ENCODE measurements at regions not wholly inside any gene's neighbourhood (a gene's known extent, or its start where the extent isn't known, plus 50 kb on each side); places are given as distances from the start of the nearest gene placed in this dataset.

DNA sequence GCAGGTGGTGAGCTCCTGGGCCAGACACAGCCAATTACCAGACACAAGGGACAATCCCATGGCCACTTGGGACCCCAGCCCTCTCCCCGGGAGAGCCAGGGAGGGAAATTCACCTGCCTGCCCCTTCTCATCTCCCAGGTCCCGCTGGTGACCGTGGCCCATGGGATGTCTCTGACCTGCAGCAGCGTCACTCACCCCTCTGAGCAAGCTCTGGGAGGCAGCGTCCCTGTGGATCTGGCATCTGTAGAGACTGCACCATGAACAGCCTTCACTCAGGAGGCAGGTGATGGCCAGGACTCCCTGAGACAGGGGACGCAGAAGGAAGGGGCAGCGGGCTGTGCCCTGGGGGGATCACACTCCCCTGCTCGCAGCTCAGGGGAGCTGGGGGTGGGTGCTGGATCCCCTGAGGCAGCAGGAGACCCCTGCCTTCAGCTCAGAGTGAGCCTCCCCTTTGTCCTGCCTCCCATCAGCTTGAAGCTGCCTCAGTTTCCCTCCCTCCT, 90.8 kb downstream of the FOXL3 start:
- Histone ChIP-seq H3K4me3 (replicated peaks; ENCODE audit: insufficient read depth, low read length) (no peak overlapping the region), H3K27ac (replicated peaks) (no peak overlapping the region), H3K27me3 (ENCODE audit: insufficient read depth, poor library complexity, severe bottlenecking) (peaks cover 27% of the 10 kb centered on the region)
- TF ChIP-seq, protein P1, sequence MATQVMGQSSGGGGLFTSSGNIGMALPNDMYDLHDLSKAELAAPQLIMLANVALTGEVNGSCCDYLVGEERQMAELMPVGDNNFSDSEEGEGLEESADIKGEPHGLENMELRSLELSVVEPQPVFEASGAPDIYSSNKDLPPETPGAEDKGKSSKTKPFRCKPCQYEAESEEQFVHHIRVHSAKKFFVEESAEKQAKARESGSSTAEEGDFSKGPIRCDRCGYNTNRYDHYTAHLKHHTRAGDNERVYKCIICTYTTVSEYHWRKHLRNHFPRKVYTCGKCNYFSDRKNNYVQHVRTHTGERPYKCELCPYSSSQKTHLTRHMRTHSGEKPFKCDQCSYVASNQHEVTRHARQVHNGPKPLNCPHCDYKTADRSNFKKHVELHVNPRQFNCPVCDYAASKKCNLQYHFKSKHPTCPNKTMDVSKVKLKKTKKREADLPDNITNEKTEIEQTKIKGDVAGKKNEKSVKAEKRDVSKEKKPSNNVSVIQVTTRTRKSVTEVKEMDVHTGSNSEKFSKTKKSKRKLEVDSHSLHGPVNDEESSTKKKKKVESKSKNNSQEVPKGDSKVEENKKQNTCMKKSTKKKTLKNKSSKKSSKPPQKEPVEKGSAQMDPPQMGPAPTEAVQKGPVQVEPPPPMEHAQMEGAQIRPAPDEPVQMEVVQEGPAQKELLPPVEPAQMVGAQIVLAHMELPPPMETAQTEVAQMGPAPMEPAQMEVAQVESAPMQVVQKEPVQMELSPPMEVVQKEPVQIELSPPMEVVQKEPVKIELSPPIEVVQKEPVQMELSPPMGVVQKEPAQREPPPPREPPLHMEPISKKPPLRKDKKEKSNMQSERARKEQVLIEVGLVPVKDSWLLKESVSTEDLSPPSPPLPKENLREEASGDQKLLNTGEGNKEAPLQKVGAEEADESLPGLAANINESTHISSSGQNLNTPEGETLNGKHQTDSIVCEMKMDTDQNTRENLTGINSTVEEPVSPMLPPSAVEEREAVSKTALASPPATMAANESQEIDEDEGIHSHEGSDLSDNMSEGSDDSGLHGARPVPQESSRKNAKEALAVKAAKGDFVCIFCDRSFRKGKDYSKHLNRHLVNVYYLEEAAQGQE (IDR thresholded peaks at IDR 0.05; ENCODE audit: insufficient replicate concordance, low read depth) = no peak
- TF ChIP-seq GABPA (IDR thresholded peaks at IDR 0.05; ENCODE audit: low read depth) (no peak), POLR2AphosphoS5 (IDR thresholded peaks at IDR 0.05; ENCODE audit: low read depth) (no peak), CTCF (IDR thresholded peaks at IDR 0.05; ENCODE audit: insufficient read depth, low read length) (no peak), SPI1 (IDR thresholded peaks at IDR 0.05; ENCODE audit: borderline replicate concordance, low read depth) (no peak)
- DNase-seq (ENCODE audit: low read depth in 1 of 2, low spot score in 1 of 2) = no peak

DNA sequence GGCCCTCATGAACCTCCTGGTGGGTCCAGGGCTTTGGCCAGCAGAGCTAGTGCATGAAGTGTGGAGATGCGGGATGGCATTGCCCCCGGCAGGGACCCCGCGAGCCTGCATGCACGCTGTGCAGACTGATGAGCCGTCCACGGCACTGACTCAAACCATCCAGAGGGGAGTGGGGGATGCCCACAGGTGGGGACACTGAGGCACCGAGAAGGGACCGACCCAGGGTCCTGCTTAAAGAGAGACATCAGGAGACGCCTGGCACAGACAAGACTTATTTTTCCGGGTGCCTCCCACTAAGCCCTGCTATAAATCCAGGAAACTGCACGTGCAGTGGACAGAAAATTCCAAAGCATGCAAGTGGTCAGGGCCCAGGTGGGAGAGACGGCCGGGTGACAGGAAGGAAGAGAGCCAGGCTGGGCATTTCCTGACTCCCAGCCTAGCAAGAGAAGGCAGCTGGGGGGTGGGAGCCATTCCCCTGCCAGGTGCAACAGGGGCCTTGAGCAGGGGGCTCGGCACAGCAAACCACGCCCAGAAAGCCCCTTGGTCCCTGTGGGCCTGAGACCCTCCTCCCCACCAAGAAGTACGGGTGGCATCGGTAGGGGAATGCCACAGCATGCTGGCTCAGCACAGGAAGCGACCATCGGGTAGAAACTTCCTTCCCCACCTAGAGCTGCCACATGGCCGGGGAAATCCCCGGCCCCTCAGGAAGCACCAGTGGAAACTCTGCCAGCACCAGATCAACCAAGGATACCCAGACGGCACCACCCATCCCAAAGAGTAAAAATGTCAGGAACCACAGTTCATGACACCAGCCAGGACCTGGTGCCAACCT, 91.5 kb downstream of the FOXL3 start:
- peaks cover 20% of the 10 kb centered on the region for H3K27me3 ChIP-seq (ENCODE audit: insufficient read depth, poor library complexity, severe bottlenecking)
- TF ChIP-seq POLR2AphosphoS5 (IDR thresholded peaks at IDR 0.05; ENCODE audit: low read depth) (no peak), CTCF (IDR thresholded peaks at IDR 0.05; ENCODE audit: insufficient read depth, low read length) (no peak)
- TF ChIP-seq, protein P1 (IDR thresholded peaks at IDR 0.05; ENCODE audit: insufficient replicate concordance, low read depth) = no peak
- no peak overlapping the region for H3K4me3 ChIP-seq (replicated peaks; ENCODE audit: insufficient read depth, low read length)
- no peak for DNase-seq (ENCODE audit: low read depth in 1 of 2, low spot score in 1 of 2)
- no peak overlapping the region for H3K27ac ChIP-seq (replicated peaks)

- no peak for TF ChIP-seq SPI1 (IDR thresholded peaks at IDR 0.05; ENCODE audit: borderline replicate concordance, low read depth)
- no peak for TF ChIP-seq CTCF (IDR thresholded peaks at IDR 0.05; ENCODE audit: insufficient read depth, low read length)
- TF ChIP-seq, protein P1 (IDR thresholded peaks at IDR 0.05; ENCODE audit: insufficient replicate concordance, low read depth) = no peak
- TF ChIP-seq GABPA (IDR thresholded peaks at IDR 0.05; ENCODE audit: low read depth) = no peak
- no peak for TF ChIP-seq POLR2AphosphoS5 (IDR thresholded peaks at IDR 0.05; ENCODE audit: low read depth)
- Histone ChIP-seq H3K27me3 (ENCODE audit: insufficient read depth, poor library complexity, severe bottlenecking) (peaks cover 19% of the 10 kb centered on the region), H3K27ac (replicated peaks) (no peak overlapping the region), H3K4me3 (replicated peaks; ENCODE audit: insufficient read depth, low read length) (no peak overlapping the region)
- no peak for DNase-seq (ENCODE audit: low read depth in 1 of 2, low spot score in 1 of 2)
Measured at GRCh38 chr7:382043-382400, 92.1 kb downstream of the FOXL3 start.

Measured in HL-60 (cell line).